Transverse colon (tissue), 3 donors: ENCODE measurements at regions not wholly inside any gene's neighbourhood (a gene's known extent, or its start where the extent isn't known, plus 50 kb on each side); places are given as distances from the start of the nearest gene placed in this dataset.

Source experiments
- CTCF ChIP-seq, 5 experiments: fragments of 200-600 bp in 3 of 5; fragments of 450-650 bp in 2 of 5; sonication (generic) in 3 of 5; IDR thresholded peaks; 1 replicate in 2 of 5; 2 replicates in 3 of 5; pipeline ENCODE4 v1.5.1; 2016 to 2017; ENCODE audit warnings: antibody characterized with exemption in 5 of 5, inconsistent platforms in 3 of 5, mild to moderate bottlenecking in 2 of 5, moderate library complexity in 1 of 5
- POLR2A ChIP-seq: fragments of 450-650 bp; IDR thresholded peaks from one replicate; pipeline ENCODE4 v1.6.1; 2016; ENCODE audit warnings: antibody characterized with exemption, mild to moderate bottlenecking, moderate library complexity

- no peak for TF ChIP-seq CTCF (IDR thresholded peaks at IDR 0.05)
- TF ChIP-seq POLR2A, result no peak
Measured at GRCh38 chr5:2464141-2464540, 287.3 kb downstream of the IRX2 start.
